Umbilical cord (tissue), 1 donor: ENCODE measurements at regions not wholly inside any gene's neighbourhood (a gene's known extent, or its start where the extent isn't known, plus 50 kb on each side); places are given as distances from the start of the nearest gene placed in this dataset.

Experiments used
- DNase-seq: peaks from one replicate; pipeline ENCODE4 v3.0.0-alpha.2; 2015; ENCODE audit warnings: low spot score

GRCh38 chr4:126306152-126306869 lies 991.6 kb downstream of the FAT4 start:
- no peak for DNase-seq

GRCh38 chr4:126318376-126318775 lies 1003.6 kb downstream of the FAT4 start:
- DNase-seq: no peak

DNA sequence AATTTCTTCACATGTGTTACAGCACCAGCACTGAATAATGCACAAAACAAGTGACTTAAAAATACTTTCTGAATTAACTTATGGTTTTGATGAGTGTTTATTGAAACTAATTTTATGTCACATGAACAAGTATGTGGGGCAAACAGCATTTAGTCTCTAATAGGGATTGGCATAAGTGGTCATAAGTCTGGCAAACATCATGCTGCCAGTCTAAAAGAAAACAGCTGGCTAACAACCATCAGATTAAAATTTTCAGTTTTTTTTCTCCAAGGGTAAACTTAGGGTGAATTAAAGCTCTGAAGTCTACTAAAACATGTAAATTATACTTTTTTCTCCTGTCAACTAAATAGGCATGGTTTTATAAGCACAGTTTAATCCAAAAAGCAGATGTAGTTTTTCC lies 1014.2 kb downstream of the FAT4 start:
- DNase-seq: peak; percentile 23

GRCh38 chr4:126338548-126338947 lies 1023.8 kb downstream of the FAT4 start:
- DNase-seq: peak; percentile 9

DNA sequence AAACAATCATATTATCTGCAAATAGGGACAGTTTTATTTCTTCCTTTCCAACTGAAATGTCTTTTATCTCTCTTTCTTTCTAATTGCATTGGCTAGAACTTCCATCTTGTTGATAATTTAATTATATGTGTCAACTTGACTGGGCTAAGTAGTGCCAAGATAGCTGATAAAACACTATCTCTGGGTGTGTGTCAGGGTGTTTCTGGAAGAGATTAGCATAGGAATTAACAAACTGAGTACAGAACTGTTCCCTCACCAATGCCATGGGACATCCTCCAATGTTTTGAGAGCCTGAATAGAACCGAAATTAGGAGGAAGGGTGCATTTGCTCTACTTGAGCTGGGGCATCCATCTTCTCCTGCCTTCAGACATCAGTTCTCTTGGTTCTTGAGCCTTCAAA lies 1027.2 kb downstream of the FAT4 start:
- DNase-seq: no peak

DNA sequence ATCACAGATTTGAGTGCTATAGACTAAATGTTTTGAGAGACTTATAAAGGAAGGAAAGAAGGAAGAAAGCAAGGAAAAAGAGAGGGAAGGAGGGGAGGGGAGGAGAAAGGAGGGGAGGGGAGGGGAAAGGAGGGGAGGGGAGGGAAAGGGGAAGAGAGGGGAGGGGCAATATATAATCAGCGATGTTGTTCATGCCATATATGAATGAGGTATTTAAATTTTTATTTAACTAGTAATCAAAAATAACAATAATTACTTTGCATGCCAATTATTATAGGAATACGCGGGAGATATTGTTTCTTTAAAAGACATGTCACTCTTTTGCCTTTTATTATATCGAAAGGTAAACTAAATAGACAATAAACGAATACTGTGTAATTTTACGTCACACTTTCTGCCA lies 1029.7 kb downstream of the FAT4 start:
- DNase-seq: no peak

DNA sequence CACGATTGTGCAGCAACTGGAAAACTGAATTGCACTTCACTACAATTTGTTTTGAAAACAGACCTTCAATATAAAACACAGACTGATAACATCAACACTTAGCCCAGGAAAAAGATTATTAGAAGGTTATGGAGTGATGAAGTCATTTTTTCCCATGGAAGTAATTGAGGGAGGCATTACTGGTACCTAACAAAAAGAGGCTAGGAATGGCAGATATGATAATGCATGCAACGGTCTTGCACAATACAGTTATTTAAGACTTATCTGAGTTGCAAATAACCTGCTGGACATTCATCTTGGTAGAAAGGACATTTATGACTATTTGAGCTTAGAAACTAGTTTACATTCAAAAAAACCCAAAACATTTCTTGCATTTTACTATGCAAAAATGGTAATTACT lies 1031.9 kb downstream of the FAT4 start:
- no peak for DNase-seq

GRCh38 chr4:126354784-126355183 lies 1040.0 kb downstream of the FAT4 start:
- DNase-seq: no peak

GRCh38 chr4:126358041-126358440 lies 1043.3 kb downstream of the FAT4 start:
- no peak for DNase-seq

- peak; percentile 86 for DNase-seq
These were observed 1046.5 kb downstream of the FAT4 start for GRCh38 chr4:126361287-126361686.

DNA sequence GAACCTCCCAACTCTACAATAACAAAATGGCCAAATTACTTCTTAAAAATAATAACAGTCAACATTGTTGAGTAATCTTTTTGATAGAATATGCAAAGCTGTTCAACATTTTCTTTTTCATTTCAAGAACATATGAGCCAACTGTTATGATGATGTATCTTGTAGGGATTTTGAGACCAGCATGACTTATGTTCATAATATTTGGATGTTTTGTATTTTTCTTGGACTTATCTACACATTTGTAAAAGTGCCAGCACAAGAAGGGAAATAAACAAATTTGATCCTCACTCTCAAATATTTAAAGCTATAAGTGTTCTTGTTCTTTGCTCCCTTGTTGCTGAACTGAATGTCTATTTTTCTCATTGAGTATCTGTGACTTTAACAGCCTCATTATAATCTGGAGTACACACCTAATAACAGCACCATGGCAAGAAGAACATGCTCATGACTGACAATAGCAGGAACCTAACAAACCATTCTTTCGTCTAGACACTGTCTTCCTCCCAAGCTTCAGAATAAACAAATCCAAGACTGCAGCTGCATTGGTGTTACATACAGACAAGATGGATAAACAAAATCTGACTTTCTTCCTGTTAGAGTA lies 1049.7 kb downstream of the FAT4 start:
- no peak for DNase-seq

DNA sequence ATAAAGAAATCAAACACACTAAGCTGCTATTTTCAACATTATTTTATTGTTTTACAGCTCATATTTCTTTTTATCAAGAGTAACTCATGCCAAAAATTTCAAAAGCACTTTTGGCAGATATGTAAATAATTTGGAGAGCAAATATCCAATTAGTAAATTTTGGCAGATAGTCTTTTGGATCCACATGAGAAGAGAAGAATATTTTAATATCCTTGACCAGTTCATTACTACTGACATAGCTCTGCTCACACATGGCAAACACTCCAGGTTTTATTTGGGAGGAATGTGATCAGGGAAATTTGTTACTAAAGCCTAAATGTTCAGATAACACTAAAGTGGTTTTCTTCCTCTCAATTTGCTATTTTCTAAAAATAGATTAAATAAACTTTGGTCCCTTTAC lies 1054.3 kb downstream of the FAT4 start:
- no peak for DNase-seq

GRCh38 chr4:126372634-126373033 lies 1057.9 kb downstream of the FAT4 start:
- no peak for DNase-seq

DNA sequence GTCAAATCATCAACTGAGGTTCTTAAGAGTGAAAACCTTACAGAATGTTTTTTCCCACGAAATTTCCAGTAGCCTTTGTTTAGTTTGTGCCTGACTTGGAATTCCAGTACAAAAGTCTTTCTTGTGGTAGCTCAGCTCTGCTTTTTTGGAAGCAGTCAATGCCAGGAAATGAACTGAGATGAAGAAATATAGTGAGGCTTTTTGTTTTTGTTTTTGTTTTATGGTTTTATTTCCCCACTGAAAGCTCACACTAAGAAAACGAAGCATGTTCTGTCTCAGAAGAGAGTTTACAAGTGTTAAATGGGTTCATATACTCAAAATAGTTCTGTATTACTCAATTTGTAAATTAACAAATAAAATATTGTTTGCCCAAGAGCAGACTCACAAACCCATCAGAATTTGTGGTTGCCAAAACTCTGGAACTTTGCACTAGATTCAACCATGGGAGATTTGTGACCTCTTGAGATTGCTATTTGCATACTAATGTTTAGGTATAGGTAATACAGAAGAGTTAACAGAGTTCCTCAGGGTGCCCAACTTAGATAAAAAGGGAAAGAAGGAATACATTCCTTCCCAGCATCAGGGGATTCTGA lies 1060.8 kb downstream of the FAT4 start:
- no peak for DNase-seq

DNA sequence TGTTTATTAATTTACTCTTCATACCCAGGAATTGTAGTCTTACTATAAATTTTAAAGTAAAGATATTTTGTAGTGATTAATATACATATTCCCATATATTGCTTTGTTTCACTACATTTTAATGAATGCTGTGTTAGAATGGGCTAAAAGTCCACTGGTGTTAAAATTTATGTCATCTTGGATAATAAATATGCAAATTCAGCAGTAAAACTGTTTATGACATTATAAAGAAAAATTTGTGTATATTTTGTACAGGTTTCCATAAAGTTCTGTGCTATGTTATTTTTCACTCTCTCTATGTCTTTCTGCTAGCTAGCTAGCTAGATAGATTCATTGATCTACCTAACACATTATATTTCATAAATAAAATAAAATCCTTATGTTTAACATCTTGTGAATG lies 1071.2 kb downstream of the FAT4 start:
- no peak for DNase-seq

GRCh38 chr4:126386512-126386911 lies 1071.8 kb downstream of the FAT4 start:
- no peak for DNase-seq

GRCh38 chr4:126395664-126396063 lies 1080.9 kb downstream of the FAT4 start:
- no peak for DNase-seq

GRCh38 chr4:126396121-126396520 lies 1081.4 kb downstream of the FAT4 start:
- DNase-seq: no peak

- no peak for DNase-seq
These were observed 1081.9 kb downstream of the FAT4 start for GRCh38 chr4:126396703-126397102.

DNA sequence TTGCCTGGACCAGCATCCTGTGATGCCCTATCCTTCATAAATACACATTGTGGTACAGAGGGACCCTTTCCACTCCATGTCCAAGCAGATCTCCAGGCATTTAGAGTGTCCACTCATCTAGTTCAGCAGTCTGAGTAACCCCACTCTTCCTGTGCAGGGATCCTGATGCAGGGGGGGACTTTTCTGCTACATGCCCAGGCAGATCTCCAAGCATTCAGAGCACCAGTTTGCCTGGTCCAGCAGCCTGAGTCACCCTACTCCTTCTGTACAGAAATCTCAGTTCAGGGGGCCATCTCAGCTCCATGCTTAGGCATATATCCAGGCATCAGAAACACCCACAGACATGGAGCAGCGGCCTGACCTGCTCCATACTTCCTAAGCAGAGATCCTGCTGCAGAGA lies 1089.8 kb downstream of the FAT4 start:
- no peak for DNase-seq

DNA sequence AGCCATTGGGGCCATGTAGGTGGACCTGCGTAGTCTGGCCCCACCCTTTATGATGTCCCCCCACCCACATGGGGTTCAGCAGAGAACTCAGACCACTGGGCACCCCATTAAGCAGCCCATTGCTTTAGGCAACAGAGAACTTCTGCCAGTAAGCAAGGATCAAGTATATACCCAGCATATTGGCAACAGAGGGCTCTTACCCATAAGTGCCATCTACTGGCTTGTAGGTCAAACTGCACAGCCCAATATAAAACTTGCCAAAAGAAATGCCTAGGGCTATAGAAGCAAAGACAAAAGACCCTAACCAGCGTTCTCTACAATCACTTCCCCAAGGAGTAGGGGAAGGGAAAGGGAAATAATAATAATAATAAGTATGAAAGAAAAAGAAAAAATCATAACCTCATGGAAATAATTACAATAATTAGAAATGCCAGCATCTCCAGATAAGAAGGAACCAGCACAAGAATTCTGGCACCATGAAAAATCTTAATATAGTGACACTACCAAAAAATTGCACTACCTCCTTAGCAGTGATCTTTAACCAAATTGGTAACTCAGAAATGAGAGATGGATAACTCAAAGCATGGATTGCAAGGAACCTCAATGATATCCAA lies 1090.7 kb downstream of the FAT4 start:
- DNase-seq: no peak

DNA sequence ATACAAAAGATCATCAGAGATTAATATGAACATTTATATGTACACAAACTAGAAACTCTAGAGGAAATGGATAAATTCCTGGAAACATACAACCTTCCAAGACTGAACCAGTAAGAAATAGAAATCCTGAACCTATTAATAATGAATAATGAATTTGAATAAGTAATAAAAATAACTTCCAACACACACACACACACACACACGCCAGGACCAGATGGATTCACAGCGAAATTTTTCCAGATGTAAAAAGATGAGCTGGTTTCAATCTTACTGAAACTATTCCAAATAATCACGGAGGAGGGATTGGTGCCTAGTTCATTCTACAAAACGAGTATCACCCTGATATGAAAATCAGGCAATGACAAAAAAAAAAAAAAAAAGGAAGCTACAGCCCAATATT lies 1095.0 kb downstream of the FAT4 start:
- DNase-seq: no peak

DNA sequence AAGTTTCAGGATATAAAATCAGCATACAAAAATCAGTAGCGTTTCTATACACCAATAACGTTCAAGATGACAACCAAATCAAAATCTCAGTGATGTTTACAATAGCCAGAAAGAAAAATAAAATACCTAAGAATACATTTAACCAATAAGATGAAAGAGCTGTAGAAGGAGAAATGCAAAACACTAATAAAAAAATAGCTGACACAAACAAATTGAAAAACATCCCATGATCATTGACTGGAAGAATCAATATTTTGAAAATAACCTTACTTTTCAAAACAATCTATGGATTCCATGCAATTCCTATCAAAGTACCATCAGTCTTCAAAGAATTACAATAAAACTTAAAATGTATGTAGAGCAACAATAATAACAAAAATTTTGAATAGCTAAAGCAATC lies 1096.3 kb downstream of the FAT4 start:
- DNase-seq: no peak
